Pancreas (tissue), 10 donors: ENCODE measurements at regions not wholly inside any gene's neighbourhood (a gene's known extent, or its start where the extent isn't known, plus 50 kb on each side); places are given as distances from the start of the nearest gene placed in this dataset.
A peak's percentile ranks its signal among the peaks of the same experiment; 100 is the strongest.

Source experiments
- ATAC-seq, 4 donors: fragments of 200-7000 bp; cut with Tn5 transposase; one replicate each; pipeline versions ENCODE4 v1.8.0 to v1.9.1; 2020; ENCODE audit warnings: mild to moderate bottlenecking in 4 of 4, moderate library complexity in 4 of 4
- DNase-seq, 6 donors: peaks; one replicate each; pipeline ENCODE4 v3.0.0-alpha.2; 2020
- FAIRE-seq: peaks from 2 replicates; lab custom pipeline; 2012; peaks lifted over from hg19 to GRCh38; lab: Jason Lieb, UNC
- H3K27ac ChIP-seq, 4 donors: fragments of 200-600 bp; sonication (generic); 1 replicate in 3 of 4; 2 replicates in 1 of 4; pipeline versions ENCODE4 v1.5.0 to v1.8.0; 2020
- H3K27me3 ChIP-seq, 4 donors: fragments of 200-600 bp; one replicate each; pipeline ENCODE4 v1.8.0; 2021
- H3K36me3 ChIP-seq, 3 donors: fragments of 200-600 bp; sonication (generic) in 1 of 3; one replicate each; pipeline versions ENCODE4 v1.5.0 to v1.8.0; 2020 to 2021
- H3K4me1 ChIP-seq, 3 donors: fragments of 200-600 bp; one replicate each; pipeline ENCODE4 v1.8.0; 2021
- H3K4me3 ChIP-seq, 4 donors: fragments of 200-600 bp; sonication (generic) in 2 of 4; one replicate each; pipeline versions ENCODE4 v1.5.0 to v1.8.0; 2020 to 2021
- H3K9me3 ChIP-seq, 4 donors: fragments of 200-600 bp; one replicate each; pipeline ENCODE4 v1.8.0; 2021
- WGBS, 2 donors: extraction: QIAGEN DNeasy Blood & Tissue Kit; methylation state at CpG; one replicate each; pipeline ENCODE4 v1.1.7; 2013; 5-methylcytosine and 5-hydroxymethylcytosine counted together
- intact Hi-C, 3 donors: fragments of 100-400 bp; cut with DNase I; formaldehyde crosslinking; loops; one replicate each; pipeline versions ENCODE4 v1.11.1 to v1.14.2; 2022
- TF ChIP-seq, protein P1 (sequence below), 4 donors: fragments of 200-600 bp; sonication (generic) in 3 of 4; IDR thresholded peaks; one replicate each; pipeline versions ENCODE4 v1.5.0 to v1.8.0; 2021; ENCODE audit warnings: antibody characterized with exemption in 4 of 4
- donor health status: healthy with polysubstance abuse.
- donor health status: DM: no; HTN: no; CAD: no; lungs with moderate emphysema.
- donor health status: DM: no; HTN: no; CAD: no.
- donor health status: control.
- donor health status: control.
- donor health status: Bipolar disorder and iron deficiency.
- donor health status: DM: yes; HTN: yes; CAD: no.
- donor health status: DM: no; HTN: no; CAD: no.
- donor health status: DM: no; HTN: no; CAD: no.
- donor health status: DM: yes; HTN: yes; CAD: no.

DNA sequence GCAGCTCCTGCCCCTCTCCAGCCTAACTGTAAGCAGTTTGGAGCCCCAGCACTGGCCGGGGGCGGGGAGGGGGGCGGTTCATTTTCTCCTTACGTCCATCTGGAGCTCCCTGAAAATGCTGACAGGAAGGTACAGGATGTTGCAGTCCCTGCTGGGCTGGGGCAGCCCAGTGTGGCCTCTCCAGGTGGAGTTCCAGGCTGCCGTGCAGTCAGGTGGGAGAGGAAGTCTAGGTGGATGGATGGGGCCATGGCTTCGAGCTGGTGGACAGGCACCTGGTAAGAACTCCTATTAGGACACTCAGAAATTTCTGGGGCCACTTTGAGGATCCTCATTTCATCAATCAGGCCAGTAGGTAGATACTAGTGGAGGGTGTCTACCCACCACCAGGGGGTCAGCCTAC, 295.2 kb downstream of the CDH26 start:
- H3K4me1 ChIP-seq = no peaks in the 10 kb centered on the region
- no peaks in the 10 kb centered on the region for H3K36me3 ChIP-seq
- ATAC-seq (no peak), DNase-seq (no peak), FAIRE-seq (no peak)
- TF ChIP-seq, protein P1, sequence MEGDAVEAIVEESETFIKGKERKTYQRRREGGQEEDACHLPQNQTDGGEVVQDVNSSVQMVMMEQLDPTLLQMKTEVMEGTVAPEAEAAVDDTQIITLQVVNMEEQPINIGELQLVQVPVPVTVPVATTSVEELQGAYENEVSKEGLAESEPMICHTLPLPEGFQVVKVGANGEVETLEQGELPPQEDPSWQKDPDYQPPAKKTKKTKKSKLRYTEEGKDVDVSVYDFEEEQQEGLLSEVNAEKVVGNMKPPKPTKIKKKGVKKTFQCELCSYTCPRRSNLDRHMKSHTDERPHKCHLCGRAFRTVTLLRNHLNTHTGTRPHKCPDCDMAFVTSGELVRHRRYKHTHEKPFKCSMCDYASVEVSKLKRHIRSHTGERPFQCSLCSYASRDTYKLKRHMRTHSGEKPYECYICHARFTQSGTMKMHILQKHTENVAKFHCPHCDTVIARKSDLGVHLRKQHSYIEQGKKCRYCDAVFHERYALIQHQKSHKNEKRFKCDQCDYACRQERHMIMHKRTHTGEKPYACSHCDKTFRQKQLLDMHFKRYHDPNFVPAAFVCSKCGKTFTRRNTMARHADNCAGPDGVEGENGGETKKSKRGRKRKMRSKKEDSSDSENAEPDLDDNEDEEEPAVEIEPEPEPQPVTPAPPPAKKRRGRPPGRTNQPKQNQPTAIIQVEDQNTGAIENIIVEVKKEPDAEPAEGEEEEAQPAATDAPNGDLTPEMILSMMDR (IDR thresholded peaks at IDR 0.05) = no peak
- no peak overlapping the region for H3K4me3 ChIP-seq
- intact Hi-C loops = no loop called here
- no peaks in the 10 kb centered on the region for H3K9me3 ChIP-seq
- no peak overlapping the region for H3K27ac ChIP-seq
- 64 to 79% methylated on average over 6 of the region's 6 CpGs for WGBS, 2 donors
- H3K27me3 ChIP-seq = no peaks in the 10 kb centered on the region

DNA sequence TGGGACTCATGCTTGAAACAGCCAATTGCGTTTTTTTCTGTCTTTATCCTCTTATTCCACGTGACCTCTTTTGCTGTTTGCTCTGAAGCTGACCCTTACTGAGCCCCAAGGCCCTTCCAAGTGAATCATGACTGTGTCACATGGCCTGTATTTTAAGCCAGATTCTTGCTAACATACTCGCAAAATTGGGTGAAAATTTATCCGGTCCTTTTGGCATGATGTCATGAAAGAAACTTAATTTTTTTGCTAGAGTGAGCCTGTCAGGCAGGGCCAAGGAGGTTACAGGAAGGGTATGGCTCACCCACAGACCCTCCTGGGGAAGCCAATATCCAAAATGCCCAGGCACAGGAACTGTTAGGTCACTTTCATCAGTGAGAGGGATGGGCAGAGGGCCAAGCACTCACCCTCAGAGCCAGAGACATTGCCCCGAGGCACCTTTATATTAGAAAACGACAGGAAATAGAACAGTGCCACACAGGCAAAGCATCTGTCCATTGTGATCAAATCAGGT, 296.7 kb downstream of the CDH26 start:
- 38 to 47% methylated on average over 6 of the region's 6 CpGs for WGBS, 2 donors
- Histone ChIP-seq H3K4me1 (no peaks in the 10 kb centered on the region), H3K36me3 (no peaks in the 10 kb centered on the region), H3K9me3 (no peaks in the 10 kb centered on the region), H3K27me3 (no peaks in the 10 kb centered on the region), H3K4me3 (no peak overlapping the region), H3K27ac (no peak overlapping the region)
- DNase-seq (no peak), FAIRE-seq (no peak), ATAC-seq (peak in 1 of 4 donors; percentile 18)
- intact Hi-C loops = no loop called here
- TF ChIP-seq, protein P1 (IDR thresholded peaks at IDR 0.05) = no peak

DNA sequence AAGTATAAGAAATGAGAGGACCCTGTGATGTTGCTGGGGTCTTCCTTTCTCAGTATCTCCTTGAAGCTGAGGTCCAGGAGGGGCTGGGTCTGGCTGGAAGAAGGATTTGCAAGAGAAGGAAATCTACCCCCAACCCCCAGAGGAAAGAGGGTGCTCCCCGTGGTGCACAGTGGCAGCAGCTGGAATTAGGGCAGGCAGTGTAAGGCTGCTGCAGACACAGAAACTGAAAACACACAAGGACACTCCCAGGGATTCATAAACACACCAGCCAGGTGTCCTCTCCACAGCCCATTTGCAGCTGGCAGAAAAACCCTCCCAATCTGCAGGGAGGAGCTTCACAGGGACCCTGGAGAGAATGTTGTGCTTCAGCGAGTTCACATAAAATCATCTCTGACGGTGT, 297.2 kb downstream of the CDH26 start:
- no peak overlapping the region for H3K27ac ChIP-seq

DNA sequence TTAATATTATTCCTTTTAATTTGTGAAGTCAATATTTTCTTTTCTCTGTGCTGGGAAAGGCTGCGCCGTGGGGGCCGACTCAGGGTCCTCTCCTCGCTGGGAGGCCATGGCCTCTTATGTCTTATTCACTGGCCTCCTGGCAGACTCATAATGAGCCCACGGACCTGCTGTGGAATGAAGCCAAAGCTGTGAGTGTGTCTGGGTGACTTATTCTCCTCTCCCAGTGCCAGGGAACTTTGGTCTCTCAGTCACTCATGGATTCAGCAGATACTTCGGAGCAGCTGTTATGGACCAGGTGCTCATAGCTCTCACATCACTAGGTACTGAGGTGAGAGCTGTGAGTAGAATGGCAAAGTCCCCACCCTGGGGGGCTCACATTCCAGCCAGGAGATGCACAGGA, 297.6 kb downstream of the CDH26 start:
- H3K4me1 ChIP-seq = no peaks in the 10 kb centered on the region
- H3K27ac ChIP-seq = no peak overlapping the region
- no peaks in the 10 kb centered on the region for H3K27me3 ChIP-seq
- no peak overlapping the region for H3K4me3 ChIP-seq
- TF ChIP-seq, protein P1 (IDR thresholded peaks at IDR 0.05) = no peak
- intact Hi-C loops = no loop called here
- FAIRE-seq (no peak), DNase-seq (no peak), ATAC-seq (no peak)
- no peaks in the 10 kb centered on the region for H3K9me3 ChIP-seq
- 39 to 51% methylated on average over 6 of the region's 6 CpGs for WGBS, 2 donors
- H3K36me3 ChIP-seq = no peaks in the 10 kb centered on the region

More for the DNA sequence above, 297.2 kb downstream of the CDH26 start:
- DNase-seq = no peak
- 29 to 35% methylated on average over 3 of the region's 3 CpGs for WGBS, 2 donors
- TF ChIP-seq, protein P1 (IDR thresholded peaks at IDR 0.05) = no peak
- Histone ChIP-seq H3K4me1 (no peaks in the 10 kb centered on the region), H3K9me3 (no peaks in the 10 kb centered on the region), H3K36me3 (no peaks in the 10 kb centered on the region), H3K27me3 (no peaks in the 10 kb centered on the region), H3K4me3 (no peak overlapping the region)
- no peak for FAIRE-seq
- intact Hi-C loops = no loop called here
- ATAC-seq = no peak

DNA sequence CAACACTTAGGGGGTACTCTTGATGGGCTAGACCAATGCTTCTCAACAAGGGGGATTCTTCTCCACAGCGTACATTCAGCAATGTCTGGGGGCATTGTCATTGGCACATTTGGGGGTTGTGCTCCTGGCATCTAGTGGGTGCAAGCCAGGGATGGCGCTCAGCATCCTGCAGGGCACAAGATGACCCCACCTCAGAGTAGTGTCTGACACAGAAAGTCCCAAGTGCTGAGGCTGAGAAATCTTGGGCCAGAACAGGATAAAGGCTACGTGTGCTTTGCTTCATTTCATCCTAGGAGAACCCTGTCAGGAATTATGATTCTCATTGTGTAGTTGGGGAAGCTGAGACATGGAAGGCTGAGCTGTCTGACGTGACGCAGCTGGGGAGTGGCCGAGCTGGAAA, 298.6 kb downstream of the CDH26 start:
- no peak for DNase-seq
- Histone ChIP-seq H3K36me3 (no peaks in the 10 kb centered on the region), H3K4me1 (no peaks in the 10 kb centered on the region), H3K4me3 (no peak overlapping the region), H3K27me3 (no peaks in the 10 kb centered on the region), H3K9me3 (no peaks in the 10 kb centered on the region), H3K27ac (no peak overlapping the region)
- 56 to 77% methylated on average over 6 of the region's 6 CpGs for WGBS, 2 donors
- intact Hi-C loops = no loop called here
- FAIRE-seq = no peak
- TF ChIP-seq, protein P1 (IDR thresholded peaks at IDR 0.05) = no peak
- no peak for ATAC-seq
